Ammon's horn (tissue), 1 donor: ENCODE measurements at regions not wholly inside any gene's neighbourhood (a gene's known extent, or its start where the extent isn't known, plus 50 kb on each side); places are given as distances from the start of the nearest gene placed in this dataset.

ENCODE experiments used
- DNase-seq: peaks from one replicate; pipeline ENCODE4 v3.0.0-alpha.2; 2016; ENCODE audit warnings: low spot score

DNA sequence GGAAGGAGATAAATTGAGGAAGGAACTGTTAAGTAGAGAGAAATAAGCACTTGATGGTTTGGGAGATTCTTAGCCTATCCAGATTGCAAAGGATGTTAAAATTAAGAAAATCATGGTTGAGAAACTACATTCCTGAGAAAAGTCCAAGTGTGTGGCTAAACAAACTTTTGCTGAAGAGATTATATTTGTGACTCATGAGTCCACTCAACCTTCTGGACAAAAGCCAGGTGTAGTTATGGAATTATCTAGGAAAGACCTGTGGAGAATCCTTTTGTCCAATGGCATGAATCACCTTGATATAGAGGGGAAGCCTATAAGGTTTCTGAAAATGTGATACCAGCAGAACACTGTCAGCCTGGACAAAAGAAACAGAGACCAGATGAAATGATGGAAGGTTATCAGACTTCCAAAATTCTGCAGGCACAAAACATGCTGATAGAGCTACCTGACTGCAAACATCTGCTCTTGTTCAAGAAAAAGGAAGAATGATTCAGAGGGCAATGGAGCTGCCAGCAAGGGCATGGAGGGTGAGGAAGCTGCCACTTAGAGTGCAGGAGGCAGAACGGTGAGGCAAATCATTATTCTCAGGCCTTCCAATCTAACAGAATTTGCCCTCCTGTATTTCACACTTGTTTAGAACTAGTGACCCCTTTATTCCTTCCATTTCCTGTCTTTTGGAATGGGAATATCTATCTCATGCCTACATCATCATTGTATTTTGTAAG lies 300.6 kb upstream of the PRMT6 start:
- DNase-seq = no peak

DNA sequence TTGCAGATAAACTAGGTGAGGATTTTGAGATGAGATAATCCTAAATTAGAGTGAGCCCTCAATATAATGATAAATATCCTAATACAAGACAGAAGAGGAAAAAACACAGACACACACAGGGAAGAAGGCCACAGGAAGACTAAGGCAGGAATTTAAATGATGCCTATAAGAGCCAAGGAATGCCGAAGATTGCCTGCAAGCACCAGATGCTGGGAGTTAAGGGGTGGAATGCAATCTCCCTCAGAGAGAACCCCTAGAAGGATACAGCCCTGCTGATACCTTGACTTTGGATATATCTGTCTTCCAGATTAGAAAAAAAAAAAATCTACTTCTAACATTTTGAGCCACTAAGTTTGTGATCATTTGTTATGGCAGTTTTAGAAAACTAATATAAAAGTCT lies 299.7 kb upstream of the PRMT6 start:
- no peak for DNase-seq

- DNase-seq = no peak
Measured at GRCh38 chr1:106768077-106768476, 288.4 kb upstream of the PRMT6 start.

- DNase-seq = no peak
Measured at GRCh38 chr1:106768501-106768900, 288.0 kb upstream of the PRMT6 start.

DNA sequence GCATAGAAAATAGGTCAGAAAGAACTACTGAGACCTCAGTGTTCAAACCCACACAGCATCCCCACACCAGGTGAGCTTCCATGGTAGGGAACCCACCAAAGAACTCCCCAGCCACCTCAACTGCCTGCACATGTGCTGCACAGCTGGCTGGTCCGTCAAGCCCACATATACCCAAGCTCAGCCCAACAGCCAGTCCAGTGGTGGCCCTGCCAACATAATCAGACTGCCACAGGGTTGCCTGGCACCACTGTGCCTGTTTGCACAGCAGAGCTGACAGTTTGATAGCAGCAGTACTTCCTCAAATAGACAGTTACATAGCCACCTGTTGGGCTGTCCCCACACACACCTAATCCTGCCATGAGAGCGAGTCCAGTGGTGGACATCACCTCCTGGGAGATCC lies 283.3 kb upstream of the PRMT6 start:
- no peak for DNase-seq

DNA sequence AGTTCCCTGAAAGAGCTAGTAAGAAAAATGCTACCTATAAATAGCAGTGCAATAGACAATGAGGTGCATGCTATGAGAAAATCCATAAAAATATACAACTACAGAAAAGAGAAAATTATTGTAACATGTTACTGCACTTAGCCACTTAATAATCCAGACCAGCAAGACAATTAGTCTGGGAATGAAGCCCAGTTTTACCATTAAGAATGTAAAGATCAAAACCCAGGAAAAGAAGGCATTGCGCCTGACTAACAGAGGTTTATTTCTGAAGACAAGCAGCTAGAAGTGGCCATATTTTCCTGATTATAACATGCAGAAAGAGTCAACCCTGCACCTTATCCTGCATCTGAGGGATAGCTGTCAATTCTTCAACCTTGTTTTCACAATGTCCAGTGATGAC lies 276.4 kb upstream of the PRMT6 start:
- no peak for DNase-seq

DNA sequence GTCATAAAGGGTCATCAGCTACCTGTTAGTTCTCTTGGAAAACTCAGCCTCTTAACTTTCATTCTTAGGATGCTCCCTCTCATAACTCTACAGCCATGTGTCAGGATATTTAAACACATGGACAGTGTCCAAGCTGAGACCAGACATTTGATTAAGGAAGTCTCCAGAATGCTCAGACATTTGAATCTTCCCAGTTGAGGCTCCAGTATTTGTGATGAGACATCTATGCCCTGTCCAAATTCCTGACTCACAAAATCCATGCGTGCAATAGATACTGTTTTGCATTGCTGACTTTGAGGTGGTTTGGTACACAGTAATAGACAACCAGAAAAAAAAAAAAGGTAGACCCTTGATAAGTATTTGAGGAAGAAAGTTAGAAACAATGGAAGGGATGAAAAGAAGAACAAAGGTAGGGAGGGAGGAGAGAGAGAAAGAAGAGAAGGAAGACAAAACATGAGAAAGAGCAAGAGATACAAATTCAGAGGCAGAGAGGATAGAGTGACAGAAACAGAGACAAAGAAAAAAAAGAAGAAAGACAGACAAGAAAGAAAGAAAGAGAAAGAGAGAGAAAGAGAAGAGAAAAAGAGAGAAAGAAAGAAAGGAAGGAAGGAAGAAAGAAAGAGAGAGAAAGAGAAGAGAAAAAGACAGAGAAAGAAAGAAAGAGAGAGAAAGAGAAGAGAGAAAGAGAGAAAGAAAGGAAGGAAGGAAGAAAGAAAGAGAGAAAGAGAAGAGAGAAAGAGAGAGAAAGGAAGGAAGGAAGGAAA lies 275.5 kb upstream of the PRMT6 start:
- no peak for DNase-seq

DNA sequence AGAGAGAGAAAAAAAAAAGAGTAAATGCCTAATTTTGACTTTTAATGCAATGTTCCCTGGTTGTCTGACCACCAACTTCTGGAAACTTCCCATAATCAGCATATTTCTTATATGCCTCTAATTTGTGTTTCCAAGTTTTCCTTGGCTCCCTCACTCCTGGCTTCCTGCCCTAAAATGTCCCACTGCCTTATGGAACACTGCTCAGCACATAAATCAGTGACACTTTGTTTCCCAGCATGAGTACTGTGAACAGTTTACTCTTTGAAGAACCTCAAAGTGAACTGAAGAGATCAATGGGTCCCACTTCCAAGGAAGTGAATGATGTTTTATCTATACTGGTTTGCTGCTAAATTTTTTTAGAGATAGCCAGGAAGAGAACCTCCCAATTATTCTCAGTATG lies 271.3 kb upstream of the PRMT6 start:
- no peak for DNase-seq

GRCh38 chr1:106787520-106787919 lies 269.0 kb upstream of the PRMT6 start:
- DNase-seq = no peak

- no peak for DNase-seq
Measured at GRCh38 chr1:106789686-106790085, 266.8 kb upstream of the PRMT6 start.

DNA sequence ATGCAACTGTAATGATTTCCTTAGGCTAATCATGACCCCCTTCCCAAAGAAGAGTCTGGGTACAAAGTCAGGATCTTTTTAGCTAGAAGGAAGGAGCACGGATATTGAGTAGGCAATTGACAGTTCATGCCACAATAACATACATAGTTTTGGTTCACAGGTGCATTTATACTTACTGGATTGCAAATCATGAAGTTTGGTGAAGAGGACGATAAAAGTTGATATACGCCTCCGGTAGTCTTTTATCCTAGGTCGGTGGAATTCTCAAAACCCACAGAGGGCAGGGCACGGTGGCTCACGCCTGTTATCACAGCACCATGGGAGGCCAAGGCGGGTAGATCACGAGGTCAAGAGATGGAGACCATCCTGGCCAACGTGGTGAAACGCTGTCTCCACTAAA lies 265.4 kb upstream of the PRMT6 start:
- DNase-seq = no peak

DNA sequence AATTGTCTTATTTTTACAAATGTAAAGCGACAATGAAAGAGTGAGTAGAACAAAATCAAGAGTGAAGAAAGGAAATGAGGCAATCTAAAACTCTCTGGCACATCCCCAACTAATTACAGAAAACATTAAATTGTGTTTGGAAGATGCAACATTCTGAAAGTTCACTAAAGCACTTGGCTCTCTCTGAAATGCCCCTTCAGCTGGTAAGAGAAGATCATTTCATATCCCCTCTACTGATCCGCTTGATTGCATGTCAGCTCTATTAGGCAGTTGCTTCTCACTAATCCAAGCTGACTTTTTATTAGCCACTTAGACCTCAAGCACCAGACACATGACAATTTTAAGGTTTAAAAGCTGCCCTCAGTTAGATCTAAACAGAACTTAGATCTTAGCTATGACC lies 262.8 kb upstream of the PRMT6 start:
- no peak for DNase-seq

GRCh38 chr1:106798991-106799390 lies 257.5 kb upstream of the PRMT6 start:
- no peak for DNase-seq

- no peak for DNase-seq
Measured at GRCh38 chr1:106802181-106802580, 254.3 kb upstream of the PRMT6 start.

GRCh38 chr1:106814418-106814817 lies 242.1 kb upstream of the PRMT6 start:
- no peak for DNase-seq

- DNase-seq = no peak
Measured at GRCh38 chr1:106817575-106817974, 238.9 kb upstream of the PRMT6 start.

DNA sequence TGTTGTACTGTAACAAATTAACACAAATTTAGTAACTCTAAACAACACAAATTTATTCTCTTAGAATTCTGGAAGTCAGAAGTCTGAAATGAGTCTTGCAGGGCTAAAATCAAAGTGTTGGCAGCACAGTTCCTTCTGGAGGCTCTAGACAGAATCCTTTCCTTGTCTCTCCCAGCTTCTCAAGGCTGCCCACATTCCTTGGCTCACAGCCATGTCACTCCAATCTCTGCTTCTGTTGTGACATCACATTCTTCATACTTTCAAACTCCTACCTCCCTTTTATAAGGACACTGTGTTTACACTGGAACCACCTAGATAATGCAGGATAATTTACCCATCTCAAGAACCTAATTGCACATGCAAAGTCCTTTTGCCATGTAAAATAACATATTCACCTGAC lies 225.0 kb upstream of the PRMT6 start:
- no peak for DNase-seq

- no peak for DNase-seq
Measured at GRCh38 chr1:106836708-106837107, 219.8 kb upstream of the PRMT6 start.

DNA sequence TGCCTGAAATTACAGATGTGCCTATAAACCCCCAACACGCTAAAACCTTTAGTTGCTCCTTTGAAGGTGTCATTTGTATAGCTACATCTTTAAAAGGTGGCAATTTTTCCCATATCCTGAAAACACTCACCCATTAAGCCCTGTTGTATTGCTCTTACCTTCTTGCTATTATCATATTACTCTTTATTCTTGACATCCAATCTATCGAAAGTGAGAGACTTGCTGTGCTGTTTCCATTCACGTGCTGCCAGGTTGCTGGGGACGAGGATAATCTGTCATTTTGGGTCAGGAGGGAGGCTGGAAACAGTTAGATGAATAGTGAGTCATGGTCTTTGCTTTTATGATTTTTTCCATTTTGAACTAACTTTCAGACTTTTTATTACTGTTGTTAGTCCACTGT lies 213.0 kb upstream of the PRMT6 start:
- no peak for DNase-seq

DNA sequence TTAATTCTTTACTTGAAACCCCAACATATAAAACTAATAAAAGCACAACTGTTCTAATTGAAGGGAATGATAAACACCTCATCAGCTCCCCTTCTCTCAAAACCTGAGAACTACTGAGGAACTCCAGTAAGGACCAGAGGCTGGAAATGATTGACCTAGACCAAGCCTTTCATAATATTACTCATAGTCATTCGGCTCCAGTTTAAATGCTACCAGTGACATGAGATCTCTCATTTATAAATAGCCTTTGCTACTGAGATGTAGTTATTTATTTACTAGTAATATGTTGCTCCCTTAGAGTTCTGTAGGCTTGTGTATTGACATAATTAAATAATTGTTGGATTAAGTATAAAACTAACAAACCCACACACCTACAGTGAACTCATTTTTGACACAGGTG lies 209.8 kb upstream of the PRMT6 start:
- DNase-seq = no peak

- no peak for DNase-seq
Measured at GRCh38 chr1:106861110-106861509, 195.4 kb upstream of the PRMT6 start.

DNA sequence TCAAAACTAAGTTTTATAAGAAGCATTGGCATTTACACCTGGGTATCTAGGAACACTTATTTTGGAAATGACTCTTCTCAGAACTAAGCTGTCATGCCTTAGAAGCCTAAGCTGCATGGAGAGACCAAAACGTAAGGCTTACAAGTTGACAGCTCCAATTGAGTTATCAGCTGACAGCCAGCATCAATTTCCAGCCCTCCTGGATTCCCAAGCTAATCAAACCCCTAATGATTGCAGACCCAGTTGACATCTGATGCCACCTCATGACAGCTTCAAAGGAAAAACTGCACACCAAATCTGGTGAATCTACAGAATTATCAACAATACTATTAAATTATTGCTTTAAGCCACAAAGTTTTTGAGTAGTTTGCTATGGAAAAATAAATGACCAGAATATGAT lies 187.6 kb upstream of the PRMT6 start:
- no peak for DNase-seq

DNA sequence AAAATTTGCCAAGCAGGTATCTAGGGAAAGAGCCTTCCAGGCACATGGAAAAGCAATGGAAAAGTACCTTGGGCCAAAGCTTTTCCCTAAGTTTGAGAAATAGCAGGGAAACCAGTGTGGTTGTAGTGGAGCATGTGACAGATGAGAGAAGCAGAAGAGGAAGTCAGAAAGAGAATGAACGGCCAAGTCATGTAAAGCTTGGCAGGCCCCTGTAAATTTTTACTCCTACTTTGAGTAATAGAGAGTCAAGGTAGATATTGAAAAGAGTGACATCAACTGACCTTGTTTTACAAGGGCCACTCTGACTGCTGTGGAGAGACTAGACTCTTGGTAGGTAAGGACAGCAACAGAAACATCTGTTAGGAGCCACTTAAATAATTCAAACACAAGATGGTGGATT lies 180.9 kb upstream of the PRMT6 start:
- peak; percentile 4 for DNase-seq

DNA sequence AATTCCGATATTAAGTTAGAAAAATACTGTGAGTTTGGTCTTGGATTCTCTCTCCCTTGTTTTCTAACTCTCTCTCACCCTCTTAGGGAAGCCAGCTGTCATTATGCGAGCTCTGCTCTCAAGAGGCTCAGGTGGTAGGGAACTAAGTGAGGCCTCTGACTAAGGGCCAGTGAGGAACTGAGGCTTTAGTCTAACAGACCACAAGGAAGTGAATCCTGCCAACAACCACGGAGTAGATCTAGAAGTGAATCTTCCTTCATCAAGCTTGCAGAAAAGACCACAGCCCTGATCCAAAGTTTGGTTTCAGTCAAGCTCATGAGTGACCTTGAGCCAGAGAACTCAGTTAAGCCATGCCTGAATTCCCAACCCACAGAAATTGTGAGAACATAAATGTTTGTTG lies 180.1 kb upstream of the PRMT6 start:
- DNase-seq = peak; percentile 60
